OCI-LY7 (cell line): ENCODE measurements at regions not wholly inside any gene's neighbourhood (a gene's known extent, or its start where the extent isn't known, plus 50 kb on each side); places are given as distances from the start of the nearest gene placed in this dataset.

ENCODE experiments used
- BruUV-seq: library from RNA; stranded (reverse); fragments of 400-500 nt; replicated peaks from 2 replicates; lab custom pipeline; 2021; lab: Mats Ljungman, UMichigan
- CTCF ChIA-PET: fragments of 300-600 bp; sonication (Branson Sonifier 250); formaldehyde crosslinking; loops from one replicate; lab custom pipeline; 2022; ENCODE audit warnings: antibody characterized with exemption; ENCODE audit not compliant: unreplicated experiment; lab: Charles Lee
- POLR2A ChIA-PET: fragments of 300-600 bp; sonication (Branson Sonifier 250); formaldehyde crosslinking; loops from one replicate; lab custom pipeline; 2022; ENCODE audit warnings: antibody characterized with exemption; lab: Charles Lee
- DNase-seq: peaks from one replicate; pipeline ENCODE4 v3.0.0-alpha.2; 2015; ENCODE audit warnings: low spot score
- H2AFZ ChIP-seq: fragments of 200-600 bp; sonication (generic), shearing (Covaris generic); 2 replicates; pipeline ENCODE4 v1.6.1; 2014; ENCODE audit warnings: mild to moderate bottlenecking, antibody characterized with exemption, low read length, moderate library complexity
- H3K27ac ChIP-seq: fragments of 200-600 bp; sonication (generic); 2 replicates; pipeline ENCODE4 v1.5.1; 2014; ENCODE audit warnings: mixed run types, low read depth, mild to moderate bottlenecking, moderate library complexity, low read length, inconsistent platforms; ENCODE audit not compliant: poor library complexity, severe bottlenecking
- H3K36me3 ChIP-seq: fragments of 200-600 bp; sonication (generic); 2 replicates; pipeline ENCODE4 v1.6.1; 2014; ENCODE audit warnings: mild to moderate bottlenecking, antibody characterized with exemption, low read length, moderate library complexity, mixed read lengths; ENCODE audit not compliant: insufficient read depth
- H3K4me1 ChIP-seq: fragments of 200-600 bp; sonication (generic); 2 replicates; pipeline ENCODE4 v1.5.1; 2014; ENCODE audit warnings: mild to moderate bottlenecking, low read length; ENCODE audit not compliant: insufficient read depth, poor library complexity, severe bottlenecking
- H3K4me2 ChIP-seq: fragments of 200-600 bp; sonication (generic); 2 replicates; pipeline ENCODE4 v1.6.1; 2014; ENCODE audit warnings: mild to moderate bottlenecking, low read length
- H3K4me3 ChIP-seq: fragments of 200-600 bp; sonication (generic); 2 replicates; pipeline ENCODE4 v1.5.1; 2014; ENCODE audit warnings: mild to moderate bottlenecking, low read depth, low read length; ENCODE audit not compliant: poor library complexity, severe bottlenecking
- H3K79me2 ChIP-seq: fragments of 200-600 bp; sonication (generic); 2 replicates; pipeline ENCODE4 v1.6.1; 2016; ENCODE audit warnings: low read depth, mild to moderate bottlenecking, low read length, moderate library complexity, mixed read lengths; ENCODE audit not compliant: insufficient read depth
- H3K9me2 ChIP-seq: fragments of 200-600 bp; sonication (generic); 2 replicates; pipeline ENCODE4 v1.6.1; 2016; ENCODE audit warnings: mild to moderate bottlenecking, low read length, mixed read lengths; ENCODE audit not compliant: insufficient read depth
- H3K9me3 ChIP-seq: fragments of 200-600 bp; sonication (generic); 2 replicates; pipeline ENCODE4 v1.6.1; 2014; ENCODE audit warnings: mild to moderate bottlenecking, mixed run types, low read length, mixed read lengths
- H4K20me1 ChIP-seq: fragments of 200-600 bp; sonication (generic); 2 replicates; pipeline ENCODE4 v1.6.1; 2014; ENCODE audit warnings: mild to moderate bottlenecking, antibody characterized with exemption, low read length, moderate library complexity, mixed read lengths; ENCODE audit not compliant: insufficient read depth
- CTCF ChIP-seq: fragments of 200-600 bp; sonication (generic); conservative IDR thresholded peaks from 2 replicates; pipeline ENCODE4 v1.5.1; 2014; ENCODE audit warnings: mild to moderate bottlenecking, antibody characterized with exemption, low read length, moderate library complexity, mixed read lengths
- EZH2phosphoT487 ChIP-seq: fragments of 200-600 bp; sonication (generic); IDR thresholded peaks from 2 replicates; pipeline ENCODE4 v1.6.1; 2018; ENCODE audit warnings: low read depth, borderline replicate concordance, mild to moderate bottlenecking, mixed run types, antibody characterized with exemption, low read length, moderate library complexity, mixed read lengths
- intact Hi-C: fragments of 100-400 bp; cut with micrococcal nuclease; formaldehyde crosslinking; loops from one replicate; pipeline ENCODE4 v1.10.0; 2022; ENCODE audit not compliant: unreplicated experiment

DNA sequence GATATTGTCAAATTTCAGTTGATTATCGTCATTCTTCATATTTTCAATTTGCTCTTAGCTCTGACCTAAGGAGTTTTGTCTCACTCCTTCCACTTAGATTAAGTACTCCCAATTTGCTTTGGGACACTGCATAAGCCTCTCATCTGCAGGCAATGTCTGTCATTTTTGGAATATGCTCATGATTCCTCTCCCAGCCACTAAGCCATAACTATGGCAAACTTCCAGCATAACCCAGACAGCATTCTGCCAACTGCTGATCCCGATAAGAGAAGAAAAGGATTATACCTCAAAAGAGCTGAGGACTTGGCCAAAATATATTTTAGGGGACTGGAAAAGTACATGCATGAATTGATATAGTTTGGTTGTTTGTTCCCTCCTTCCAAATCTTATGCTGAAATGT lies 444.4 kb downstream of the GABRG1 start:
- no peak for TF ChIP-seq EZH2phosphoT487
- TF ChIP-seq CTCF = no peak
- POLR2A ChIA-PET = no interaction called here
- no peaks in the 10 kb centered on the region for H3K79me2 ChIP-seq
- no peaks in the 10 kb centered on the region for H3K9me3 ChIP-seq
- H3K4me1 ChIP-seq = no peaks in the 10 kb centered on the region
- H3K4me3 ChIP-seq = no peak overlapping the region
- no peaks in the 10 kb centered on the region for H3K9me2 ChIP-seq
- H4K20me1 ChIP-seq = no peaks in the 10 kb centered on the region
- no peak overlapping the region for H3K27ac ChIP-seq
- no TSS peak for BruUV-seq
- no peak for DNase-seq
- H2AFZ ChIP-seq = no peak overlapping the region
- H3K36me3 ChIP-seq = no peaks in the 10 kb centered on the region
- no peak overlapping the region for H3K4me2 ChIP-seq
- CTCF ChIA-PET = no interaction called here
- intact Hi-C loops = no loop called here

DNA sequence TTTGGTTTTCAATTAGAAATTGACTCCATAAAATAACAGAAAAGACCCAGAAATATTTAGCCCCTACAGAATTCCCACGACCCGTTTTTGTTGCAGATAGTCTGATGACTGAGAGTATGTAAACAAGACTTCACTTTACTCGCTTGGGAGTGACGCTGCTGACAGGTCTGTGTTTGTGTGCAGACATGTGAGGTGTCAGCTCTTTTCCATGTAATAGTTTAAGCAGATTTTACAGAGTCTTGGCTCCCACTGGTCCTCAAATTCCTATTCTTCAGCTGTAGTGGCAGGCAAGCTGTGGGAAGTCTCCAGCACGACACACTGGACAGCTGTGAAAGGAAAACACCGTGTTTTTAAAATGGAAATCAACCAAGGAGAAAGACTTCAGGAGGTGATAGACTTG lies 455.7 kb downstream of the GABRG1 start:
- no peak for DNase-seq
- POLR2A ChIA-PET = no interaction called here
- no peak overlapping the region for H3K27ac ChIP-seq
- no peaks in the 10 kb centered on the region for H3K36me3 ChIP-seq
- TF ChIP-seq CTCF (no peak), EZH2phosphoT487 (no peak)
- H3K4me2 ChIP-seq = no peak overlapping the region
- intact Hi-C loops = no loop called here
- no TSS peak for BruUV-seq
- H3K4me1 ChIP-seq = no peaks in the 10 kb centered on the region
- no peak overlapping the region for H3K4me3 ChIP-seq
- H3K9me2 ChIP-seq = no peaks in the 10 kb centered on the region
- H4K20me1 ChIP-seq = no peaks in the 10 kb centered on the region
- no peaks in the 10 kb centered on the region for H3K79me2 ChIP-seq
- CTCF ChIA-PET = no interaction called here
- no peaks in the 10 kb centered on the region for H3K9me3 ChIP-seq
- H2AFZ ChIP-seq = no peak overlapping the region; the same call in 1 of the 2 replicates

- Histone ChIP-seq H3K9me3 (no peaks in the 10 kb centered on the region), H2AFZ (no peak overlapping the region), H3K79me2 (no peaks in the 10 kb centered on the region), H3K4me1 (no peaks in the 10 kb centered on the region), H3K4me2 (no peak overlapping the region), H3K9me2 (no peaks in the 10 kb centered on the region), H4K20me1 (no peaks in the 10 kb centered on the region), H3K36me3 (no peaks in the 10 kb centered on the region), H3K27ac (no peak overlapping the region), H3K4me3 (no peak overlapping the region)
- TF ChIP-seq CTCF (no peak), EZH2phosphoT487 (no peak)
- POLR2A ChIA-PET = no interaction called here
- intact Hi-C loops = no loop called here
- DNase-seq = no peak
- BruUV-seq = no TSS peak
- CTCF ChIA-PET = no interaction called here
Observed at GRCh38 chr4:45663628-45664081, 460.2 kb downstream of the GABRG1 start.
